A549 (cell line): ENCODE measurements at regions not wholly inside any gene's neighbourhood (a gene's known extent, or its start where the extent isn't known, plus 50 kb on each side); places are given as distances from the start of the nearest gene placed in this dataset.

ENCODE experiments used
- ATAC-seq, 2 experiments: fragments of 200-7000 bp in 1 of 2; fragments of >200 bp in 1 of 2; cut with Nextera tagmentation in 1 of 2; cut with Tn5 transposase in 1 of 2; 3 replicates each; pipeline versions ENCODE4 v1.8.0 to v1.9.1; 2018 to 2020; ENCODE audit warnings: mild to moderate bottlenecking in 1 of 2, moderate library complexity in 1 of 2
- CTCF ChIA-PET: fragments of 300-600 bp; sonication (Branson Sonifier 250); formaldehyde crosslinking; extraction: SDS; loops from one replicate; lab custom pipeline; 2021; ENCODE audit warnings: antibody characterized with exemption, inconsistent platforms; lab: Yijun Ruan, JAX
- POLR2A ChIA-PET: fragments of 350-600 bp; formaldehyde crosslinking; extraction: SDS; loops from one replicate; lab custom pipeline; 2021; ENCODE audit warnings: antibody characterized with exemption, inconsistent platforms; lab: Yijun Ruan, JAX
- DNase-seq, 2 experiments: peaks; one replicate each; pipeline versions ENCODE4 v3.0.0 to v3.0.0-alpha.2; 2011 to 2016; ENCODE audit warnings: low read depth in 1 of 2, low spot score in 1 of 2
- FAIRE-seq: peaks from 2 replicates; lab custom pipeline; 2011; peaks lifted over from hg19 to GRCh38; lab: Jason Lieb, UNC
- H3K27ac ChIP-seq, 2 experiments: fragments of >200 bp; sonication (Bioruptor Twin); formaldehyde crosslinking; 3 replicates each; pipeline ENCODE4 v1.5.1; 2016 to 2017
- H3K4me1 ChIP-seq: fragments of >200 bp; sonication (Bioruptor Twin); formaldehyde crosslinking; 3 replicates; pipeline ENCODE4 v1.6.1; 2016
- H3K4me2 ChIP-seq: fragments of >200 bp; sonication (Bioruptor Twin); formaldehyde crosslinking; 3 replicates; pipeline ENCODE4 v1.6.1; 2016
- H3K4me3 ChIP-seq: fragments of >200 bp; sonication (Bioruptor Twin); formaldehyde crosslinking; 3 replicates; pipeline ENCODE4 v1.5.1; 2016
- H3K9me3 ChIP-seq: fragments of >200 bp; sonication (Bioruptor Twin); formaldehyde crosslinking; 3 replicates; pipeline ENCODE4 v1.6.1; 2016
- ATOH8 ChIP-seq: fragments of 250-450 bp; sonication (Bioruptor Pico); IDR thresholded peaks from 2 replicates; pipeline ENCODE4 v1.5.0; 2020; ENCODE audit warnings: low read depth, mild to moderate bottlenecking, moderate library complexity
- CBX2 ChIP-seq: fragments of 200-600 bp; sonication (generic); IDR thresholded peaks from 2 replicates; pipeline ENCODE4 v1.6.1; 2016; ENCODE audit warnings: low read depth, mild to moderate bottlenecking, borderline replicate concordance
- CEBPB ChIP-seq, 2 experiments: fragments of >200 bp in 1 of 2; sonication (Bioruptor Twin) in 1 of 2; formaldehyde crosslinking in 1 of 2; IDR thresholded peaks; 2 replicates each; pipeline ENCODE4 v1.6.1; 2012 to 2016
- CHD2 ChIP-seq: fragments of 150-350 bp; IDR thresholded peaks from 2 replicates; pipeline ENCODE4 v1.6.1; 2014; ENCODE audit warnings: low read length; ENCODE audit not compliant: partially characterized antibody
- CHD4 ChIP-seq: fragments of 200-600 bp; sonication (generic); IDR thresholded peaks from 2 replicates; pipeline ENCODE4 v1.6.1; 2016; ENCODE audit warnings: antibody characterized with exemption, mild to moderate bottlenecking, borderline replicate concordance
- EP300 ChIP-seq, 2 experiments: fragments of >200 bp; sonication (Bioruptor Twin); formaldehyde crosslinking; IDR thresholded peaks; 2 replicates in 1 of 2; 3 replicates in 1 of 2; pipeline ENCODE4 v1.6.1; 2016 to 2017
- FOSB ChIP-seq: fragments of 250-450 bp; sonication (Bioruptor Pico); IDR thresholded peaks from 2 replicates; pipeline ENCODE4 v1.5.0; 2020; ENCODE audit warnings: mild to moderate bottlenecking, moderate library complexity
- FOXS1 ChIP-seq: fragments of 250-450 bp; sonication (Bioruptor Pico); IDR thresholded peaks from 2 replicates; pipeline ENCODE4 v1.5.0; 2020; ENCODE audit warnings: mild to moderate bottlenecking, moderate library complexity
- HDAC2 ChIP-seq: fragments of 200-600 bp; sonication (generic); IDR thresholded peaks from 2 replicates; pipeline ENCODE4 v1.6.1; 2016
- HOXB5 ChIP-seq: fragments of 250-450 bp; sonication (Bioruptor Pico); IDR thresholded peaks from 2 replicates; pipeline ENCODE4 v1.5.0; 2020; ENCODE audit warnings: mild to moderate bottlenecking, moderate library complexity
- JUNB ChIP-seq: fragments of >200 bp; sonication (Bioruptor Twin); formaldehyde crosslinking; IDR thresholded peaks from 2 replicates; pipeline ENCODE4 v1.6.1; 2016
- KDM1A ChIP-seq: fragments of 200-600 bp; sonication (generic); IDR thresholded peaks from 2 replicates; pipeline ENCODE4 v1.6.1; 2016; ENCODE audit warnings: low read depth, mild to moderate bottlenecking
- MYC ChIP-seq: IDR thresholded peaks from 2 replicates; pipeline ENCODE4 v1.6.1; 2012; ENCODE audit warnings: mild to moderate bottlenecking, inconsistent platforms, low read length, improper control_type of control experiment, borderline replicate concordance
- RARB ChIP-seq: fragments of 250-450 bp; sonication (Bioruptor Pico); IDR thresholded peaks from 2 replicates; pipeline ENCODE4 v1.8.0; 2021; ENCODE audit warnings: mild to moderate bottlenecking, moderate library complexity
- RNF2 ChIP-seq: fragments of 200-600 bp; sonication (generic); IDR thresholded peaks from 2 replicates; pipeline ENCODE4 v1.6.1; 2016; ENCODE audit warnings: low read depth, mild to moderate bottlenecking, antibody characterized with exemption, moderate library complexity, borderline replicate concordance
- SMC3 ChIP-seq: fragments of >200 bp; sonication (Bioruptor Twin); formaldehyde crosslinking; IDR thresholded peaks from 3 replicates; pipeline ENCODE4 v1.6.1; 2018; ENCODE audit warnings: inconsistent platforms
- TFCP2L1 ChIP-seq: fragments of 250-450 bp; sonication (Bioruptor Pico); IDR thresholded peaks from 2 replicates; pipeline ENCODE4 v1.5.0; 2021; ENCODE audit warnings: mild to moderate bottlenecking
- ZFP36 ChIP-seq: fragments of 450-650 bp; IDR thresholded peaks from 2 replicates; pipeline ENCODE4 v1.6.1; 2014; ENCODE audit warnings: borderline replicate concordance; ENCODE audit not compliant: partially characterized antibody
- ZNF302 ChIP-seq: fragments of 250-450 bp; sonication (Bioruptor Pico); IDR thresholded peaks from 2 replicates; pipeline ENCODE4 v1.9.0; 2021; ENCODE audit warnings: inconsistent platforms, mild to moderate bottlenecking, moderate library complexity
- WGBS: methylation state at CpG from one replicate; pipeline ENCODE4 v1.1.6; 2017; ENCODE audit errors: missing lambda C conversion rate; 5-methylcytosine and 5-hydroxymethylcytosine counted together
- TF ChIP-seq, protein P1 (sequence below): fragments of >200 bp; sonication (Bioruptor Twin); formaldehyde crosslinking; IDR thresholded peaks from 3 replicates; pipeline ENCODE4 v1.6.1; 2016
- TF ChIP-seq, protein P2 (sequence below): IDR thresholded peaks from 2 replicates; pipeline ENCODE4 v1.6.1; 2012; ENCODE audit warnings: low read depth, borderline replicate concordance
- TF ChIP-seq, protein P3 (sequence below): fragments of 450-650 bp; IDR thresholded peaks from 2 replicates; pipeline ENCODE4 v1.6.1; 2014; ENCODE audit warnings: antibody characterized with exemption
- TF ChIP-seq, protein P4 (sequence below): fragments of 250-450 bp; sonication (Bioruptor Pico); IDR thresholded peaks from 2 replicates; pipeline ENCODE4 v1.5.0; 2021; ENCODE audit warnings: mild to moderate bottlenecking, moderate library complexity, borderline replicate concordance
- TF ChIP-seq, protein P5 (sequence below): fragments of >200 bp; sonication (Bioruptor Twin); formaldehyde crosslinking; IDR thresholded peaks from 3 replicates; pipeline ENCODE4 v1.5.1; 2016

GRCh38 chr1:181392613-181393220, 90.6 kb upstream of the CACNA1E start:
- DNase-seq (no peak), ATAC-seq (no peak), FAIRE-seq (no peak)
- Histone ChIP-seq H3K27ac (no peak overlapping the region), H3K4me2 (no peak overlapping the region), H3K4me1 (no peaks in the 10 kb centered on the region), H3K9me3 (no peaks in the 10 kb centered on the region), H3K4me3 (no peak overlapping the region)
- TF ChIP-seq EP300 (IDR thresholded peaks at IDR 0.05) (no peak), CEBPB (IDR thresholded peaks at IDR 0.05) (no peak), CBX2 (no peak), ZNF302 (no peak), ATOH8 (no peak), KDM1A (no peak), CHD2 (no peak), FOXS1 (CRISPR knock-in tag) (no peak), MYC (no peak), JUNB (no peak), HOXB5 (CRISPR knock-in tag) (no peak), TFCP2L1 (CRISPR knock-in tag) (no peak), ZFP36 (no peak), RARB (CRISPR knock-in tag) (no peak), RNF2 (no peak), CHD4 (no peak)
- TF ChIP-seq, protein P1, sequence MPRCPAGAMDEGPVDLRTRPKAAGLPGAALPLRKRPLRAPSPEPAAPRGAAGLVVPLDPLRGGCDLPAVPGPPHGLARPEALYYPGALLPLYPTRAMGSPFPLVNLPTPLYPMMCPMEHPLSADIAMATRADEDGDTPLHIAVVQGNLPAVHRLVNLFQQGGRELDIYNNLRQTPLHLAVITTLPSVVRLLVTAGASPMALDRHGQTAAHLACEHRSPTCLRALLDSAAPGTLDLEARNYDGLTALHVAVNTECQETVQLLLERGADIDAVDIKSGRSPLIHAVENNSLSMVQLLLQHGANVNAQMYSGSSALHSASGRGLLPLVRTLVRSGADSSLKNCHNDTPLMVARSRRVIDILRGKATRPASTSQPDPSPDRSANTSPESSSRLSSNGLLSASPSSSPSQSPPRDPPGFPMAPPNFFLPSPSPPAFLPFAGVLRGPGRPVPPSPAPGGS, result no peak
- TF ChIP-seq, protein P2, sequence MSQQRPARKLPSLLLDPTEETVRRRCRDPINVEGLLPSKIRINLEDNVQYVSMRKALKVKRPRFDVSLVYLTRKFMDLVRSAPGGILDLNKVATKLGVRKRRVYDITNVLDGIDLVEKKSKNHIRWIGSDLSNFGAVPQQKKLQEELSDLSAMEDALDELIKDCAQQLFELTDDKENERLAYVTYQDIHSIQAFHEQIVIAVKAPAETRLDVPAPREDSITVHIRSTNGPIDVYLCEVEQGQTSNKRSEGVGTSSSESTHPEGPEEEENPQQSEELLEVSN, result no peak
- TF ChIP-seq, protein P3, sequence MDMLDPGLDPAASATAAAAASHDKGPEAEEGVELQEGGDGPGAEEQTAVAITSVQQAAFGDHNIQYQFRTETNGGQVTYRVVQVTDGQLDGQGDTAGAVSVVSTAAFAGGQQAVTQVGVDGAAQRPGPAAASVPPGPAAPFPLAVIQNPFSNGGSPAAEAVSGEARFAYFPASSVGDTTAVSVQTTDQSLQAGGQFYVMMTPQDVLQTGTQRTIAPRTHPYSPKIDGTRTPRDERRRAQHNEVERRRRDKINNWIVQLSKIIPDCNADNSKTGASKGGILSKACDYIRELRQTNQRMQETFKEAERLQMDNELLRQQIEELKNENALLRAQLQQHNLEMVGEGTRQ, result no peak
- TF ChIP-seq, protein P4, sequence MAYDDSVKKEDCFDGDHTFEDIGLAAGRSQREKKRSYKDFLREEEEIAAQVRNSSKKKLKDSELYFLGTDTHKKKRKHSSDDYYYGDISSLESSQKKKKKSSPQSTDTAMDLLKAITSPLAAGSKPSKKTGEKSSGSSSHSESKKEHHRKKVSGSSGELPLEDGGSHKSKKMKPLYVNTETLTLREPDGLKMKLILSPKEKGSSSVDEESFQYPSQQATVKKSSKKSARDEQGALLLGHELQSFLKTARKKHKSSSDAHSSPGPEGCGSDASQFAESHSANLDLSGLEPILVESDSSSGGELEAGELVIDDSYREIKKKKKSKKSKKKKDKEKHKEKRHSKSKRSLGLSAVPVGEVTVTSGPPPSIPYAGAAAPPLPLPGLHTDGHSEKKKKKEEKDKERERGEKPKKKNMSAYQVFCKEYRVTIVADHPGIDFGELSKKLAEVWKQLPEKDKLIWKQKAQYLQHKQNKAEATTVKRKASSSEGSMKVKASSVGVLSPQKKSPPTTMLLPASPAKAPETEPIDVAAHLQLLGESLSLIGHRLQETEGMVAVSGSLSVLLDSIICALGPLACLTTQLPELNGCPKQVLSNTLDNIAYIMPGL, result no peak
- ChIA-PET CTCF (interaction anchor here (1.0 to 1.6 kb wide), 2 partner anchors 10 to 202 kb away, joined by 3 to 5 read pairs; no protein-coding TSS in a partner anchor), POLR2A (no interaction called here)
- 29% methylated on average over 1 of the region's 1 CpG for WGBS

GRCh38 chr1:181394766-181395165, 88.6 kb upstream of the CACNA1E start:
- Histone ChIP-seq H3K4me3 (no peak overlapping the region), H3K27ac (no peak overlapping the region)
- CTCF ChIA-PET, result no interaction called here
- TF ChIP-seq ZFP36, result no peak
- TF ChIP-seq, protein P3, result no peak
- no peak for TF ChIP-seq HDAC2
- no peak for TF ChIP-seq FOSB (CRISPR knock-in tag)
- TF ChIP-seq, protein P1, result no peak
- no peak for TF ChIP-seq TFCP2L1 (CRISPR knock-in tag)
- TF ChIP-seq RARB (CRISPR knock-in tag), result no peak
- TF ChIP-seq HOXB5 (CRISPR knock-in tag), result no peak
- no peak for TF ChIP-seq CBX2
- TF ChIP-seq SMC3, result no peak
- TF ChIP-seq, protein P5, sequence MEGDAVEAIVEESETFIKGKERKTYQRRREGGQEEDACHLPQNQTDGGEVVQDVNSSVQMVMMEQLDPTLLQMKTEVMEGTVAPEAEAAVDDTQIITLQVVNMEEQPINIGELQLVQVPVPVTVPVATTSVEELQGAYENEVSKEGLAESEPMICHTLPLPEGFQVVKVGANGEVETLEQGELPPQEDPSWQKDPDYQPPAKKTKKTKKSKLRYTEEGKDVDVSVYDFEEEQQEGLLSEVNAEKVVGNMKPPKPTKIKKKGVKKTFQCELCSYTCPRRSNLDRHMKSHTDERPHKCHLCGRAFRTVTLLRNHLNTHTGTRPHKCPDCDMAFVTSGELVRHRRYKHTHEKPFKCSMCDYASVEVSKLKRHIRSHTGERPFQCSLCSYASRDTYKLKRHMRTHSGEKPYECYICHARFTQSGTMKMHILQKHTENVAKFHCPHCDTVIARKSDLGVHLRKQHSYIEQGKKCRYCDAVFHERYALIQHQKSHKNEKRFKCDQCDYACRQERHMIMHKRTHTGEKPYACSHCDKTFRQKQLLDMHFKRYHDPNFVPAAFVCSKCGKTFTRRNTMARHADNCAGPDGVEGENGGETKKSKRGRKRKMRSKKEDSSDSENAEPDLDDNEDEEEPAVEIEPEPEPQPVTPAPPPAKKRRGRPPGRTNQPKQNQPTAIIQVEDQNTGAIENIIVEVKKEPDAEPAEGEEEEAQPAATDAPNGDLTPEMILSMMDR, result no peak
- TF ChIP-seq, all 56 proteins: peak for 0
- no peaks in the 10 kb centered on the region for H3K9me3 ChIP-seq
- H3K4me2 ChIP-seq, result no peak overlapping the region
- WGBS, result 44% methylated on average over 2 of the region's 2 CpGs
- DNase-seq, result no peak
- ATAC-seq, result no peak
- POLR2A ChIA-PET, result no interaction called here
- no peak for FAIRE-seq
- H3K4me1 ChIP-seq, result no peaks in the 10 kb centered on the region
